Testis (tissue), 2 donors: ENCODE measurements at regions not wholly inside any gene's neighbourhood (a gene's known extent, or its start where the extent isn't known, plus 50 kb on each side); places are given as distances from the start of the nearest gene placed in this dataset.

Source experiments
- CTCF ChIP-seq, 3 experiments: fragments of 450-650 bp in 2 of 3; fragments of 200-600 bp in 1 of 3; sonication (generic) in 1 of 3; IDR thresholded peaks; one replicate each; pipeline ENCODE4 v1.5.1; 2016 to 2019; ENCODE audit warnings: antibody characterized with exemption in 3 of 3, mild to moderate bottlenecking in 2 of 3, moderate library complexity in 1 of 3
- POLR2A ChIP-seq: fragments of 450-650 bp; IDR thresholded peaks from one replicate; pipeline ENCODE4 v1.6.1; 2017; ENCODE audit warnings: antibody characterized with exemption, mild to moderate bottlenecking, moderate library complexity

GRCh38 chr9:119003201-119003611 lies 366.0 kb downstream of the BRINP1 start:
- no peak for TF ChIP-seq POLR2A
- no peak for TF ChIP-seq CTCF (IDR thresholded peaks at IDR 0.05)
